ENCODE measurements at regions not wholly inside any gene's neighbourhood (a gene's known extent, or its start where the extent isn't known, plus 50 kb on each side); places are given as distances from the start of the nearest gene placed in this dataset.

GRCh38 chrX:11870789-11871188, 112.8 kb downstream of the MSL3 start:
- Histone ChIP-seq H3K36me3 (no peaks in the 10 kb centered on the region), H3K27me3 (no peaks in the 10 kb centered on the region), H3K27ac (no peak overlapping the region), H3K9me3 (no peaks in the 10 kb centered on the region), H3K4me1 (ENCODE audit: insufficient read depth) (no peaks in the 10 kb centered on the region), H3K4me3 (no peak overlapping the region)
- no peak for DNase-seq
- WGBS, 3 donors: 62 to 83% (median 74%) methylated on average over 2 of the region's 2 CpGs
- TF ChIP-seq EP300 (IDR thresholded peaks at IDR 0.05) (no peak), POLR2A (IDR thresholded peaks at IDR 0.05) (no peak), CTCF (IDR thresholded peaks at IDR 0.05) (no peak)
- intact Hi-C loops (cut with DNase I): no loop called here

DNA sequence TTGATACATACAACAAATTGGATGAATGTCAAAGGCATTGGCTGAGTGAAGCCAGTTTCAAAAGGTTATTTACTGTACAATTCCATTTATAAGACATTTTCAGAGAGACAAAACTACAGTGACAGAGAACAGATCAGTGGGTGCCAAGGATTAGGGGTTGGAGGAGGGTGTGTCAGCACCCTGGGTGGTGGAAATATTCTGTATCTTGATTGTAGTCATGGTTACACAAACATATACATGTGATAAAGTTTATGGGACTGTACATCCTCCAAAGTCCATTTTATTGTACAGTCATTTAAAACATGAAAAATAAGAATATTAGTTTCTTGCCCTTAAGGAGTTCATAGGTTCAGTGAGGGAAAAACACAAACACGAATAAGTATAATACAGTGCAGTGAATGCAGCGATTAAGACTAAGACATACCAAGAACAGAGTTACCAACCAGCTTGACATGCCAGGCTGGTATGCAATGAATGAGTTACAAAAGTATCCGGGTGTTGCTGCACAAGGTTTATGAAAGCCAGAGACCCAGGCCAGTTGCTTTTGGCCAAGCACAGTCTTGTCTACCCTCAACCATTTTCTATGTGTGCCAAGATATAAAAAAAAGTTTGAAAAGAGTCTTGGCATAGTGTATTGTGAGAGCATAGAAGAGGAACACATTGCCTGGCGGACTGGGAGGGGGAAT, 123.6 kb downstream of the MSL3 start:
- no peak for TF ChIP-seq POLR2A (IDR thresholded peaks at IDR 0.05)
- no peak for TF ChIP-seq CTCF (IDR thresholded peaks at IDR 0.05)
- TF ChIP-seq EP300 (IDR thresholded peaks at IDR 0.05): no peak
- H3K27me3 ChIP-seq: no peaks in the 10 kb centered on the region
- no peak for DNase-seq

DNA sequence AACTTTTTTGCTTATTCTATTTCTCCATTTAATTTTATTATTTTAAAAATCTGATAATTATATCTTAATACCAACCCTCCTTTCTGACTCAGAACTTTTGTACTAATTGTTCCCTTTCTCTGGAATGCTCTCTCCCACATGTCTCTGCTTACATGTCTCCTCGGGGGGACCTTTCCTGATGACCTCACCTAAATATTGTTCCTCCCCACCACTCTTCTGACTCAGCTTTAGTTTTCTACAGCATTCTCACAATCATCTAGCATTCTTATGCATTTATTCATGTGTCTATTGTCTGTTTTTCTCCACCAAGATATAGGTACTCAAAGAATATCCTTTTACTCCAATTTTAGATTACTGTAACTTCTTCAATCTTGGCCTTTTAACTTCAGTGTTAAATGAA, 128.7 kb downstream of the MSL3 start:
- intact Hi-C loops (cut with DNase I): no loop called here
- no peak for TF ChIP-seq EP300 (IDR thresholded peaks at IDR 0.05)
- TF ChIP-seq POLR2A (IDR thresholded peaks at IDR 0.05): no peak
- TF ChIP-seq CTCF (IDR thresholded peaks at IDR 0.05): no peak
- 33 to 34% (median 34%) methylated on average over 1 of the region's 1 CpG for WGBS, 3 donors

More for the DNA sequence above, 123.6 kb downstream of the MSL3 start:
- no peaks in the 10 kb centered on the region for H3K4me1 ChIP-seq (ENCODE audit: insufficient read depth)
- H3K36me3 ChIP-seq: no peaks in the 10 kb centered on the region
- H3K9me3 ChIP-seq: no peaks in the 10 kb centered on the region
- intact Hi-C loops (cut with DNase I): no loop called here
- H3K4me3 ChIP-seq: no peak overlapping the region
- WGBS, 3 donors: 58 to 66% (median 60%) methylated on average over 4 of the region's 4 CpGs
- H3K27ac ChIP-seq: no peak overlapping the region

GRCh38 chrX:11887175-11887574, 129.1 kb downstream of the MSL3 start:
- WGBS, 3 donors: 70 to 79% (median 72%) methylated on average over 2 of the region's 2 CpGs
- DNase-seq: no peak
- Histone ChIP-seq H3K27me3 (no peaks in the 10 kb centered on the region), H3K9me3 (no peaks in the 10 kb centered on the region), H3K4me3 (no peak overlapping the region), H3K27ac (no peak overlapping the region), H3K4me1 (ENCODE audit: insufficient read depth) (no peaks in the 10 kb centered on the region), H3K36me3 (no peaks in the 10 kb centered on the region)
- TF ChIP-seq POLR2A (IDR thresholded peaks at IDR 0.05): no peak
- TF ChIP-seq CTCF (IDR thresholded peaks at IDR 0.05): no peak
- TF ChIP-seq EP300 (IDR thresholded peaks at IDR 0.05): no peak
- intact Hi-C loops (cut with DNase I): no loop called here

More for the DNA sequence above, 128.7 kb downstream of the MSL3 start:
- Histone ChIP-seq H3K4me3 (no peak overlapping the region), H3K9me3 (no peaks in the 10 kb centered on the region), H3K4me1 (ENCODE audit: insufficient read depth) (no peaks in the 10 kb centered on the region), H3K27ac (no peak overlapping the region), H3K36me3 (no peaks in the 10 kb centered on the region), H3K27me3 (no peaks in the 10 kb centered on the region)
- DNase-seq: no peak
